Neural crest cell (in vitro differentiated cells): ENCODE measurements at regions not wholly inside any gene's neighbourhood (a gene's known extent, or its start where the extent isn't known, plus 50 kb on each side); places are given as distances from the start of the nearest gene placed in this dataset.

Experiments used
- DNase-seq: peaks from one replicate; pipeline ENCODE4 v3.0.0; 2021; ENCODE audit warnings: low read depth, mixed read lengths, low spot score
- H3K27ac Mint-ChIP-seq: one replicate; pipeline ENCODE4 v1.8.0; 2021; ENCODE audit warnings: mild to moderate bottlenecking, mixed read lengths; ENCODE audit not compliant: unreplicated experiment
- H3K27me3 Mint-ChIP-seq: 2 replicates; pipeline ENCODE4 v1.8.0; 2021; ENCODE audit warnings: low read depth, mild to moderate bottlenecking, mixed read lengths
- H3K36me3 Mint-ChIP-seq: 2 replicates; pipeline ENCODE4 v1.8.0; 2021; ENCODE audit warnings: low read depth, mild to moderate bottlenecking, mixed read lengths
- H3K4me1 Mint-ChIP-seq: 2 replicates; pipeline ENCODE4 v1.8.0; 2021; ENCODE audit warnings: mixed read lengths
- H3K4me3 Mint-ChIP-seq: one replicate; pipeline ENCODE4 v1.8.0; 2021; ENCODE audit warnings: mild to moderate bottlenecking, mixed read lengths
- H3K9me3 Mint-ChIP-seq: 2 replicates; pipeline ENCODE4 v1.8.0; 2021; ENCODE audit warnings: mixed read lengths
- TF ChIP-seq, protein P1 (sequence below): fragments of 200-600 bp; sonication (generic); conservative IDR thresholded peaks from 2 replicates; pipeline ENCODE4 v1.5.0; 2021; ENCODE audit warnings: antibody characterized with exemption, mild to moderate bottlenecking

DNA sequence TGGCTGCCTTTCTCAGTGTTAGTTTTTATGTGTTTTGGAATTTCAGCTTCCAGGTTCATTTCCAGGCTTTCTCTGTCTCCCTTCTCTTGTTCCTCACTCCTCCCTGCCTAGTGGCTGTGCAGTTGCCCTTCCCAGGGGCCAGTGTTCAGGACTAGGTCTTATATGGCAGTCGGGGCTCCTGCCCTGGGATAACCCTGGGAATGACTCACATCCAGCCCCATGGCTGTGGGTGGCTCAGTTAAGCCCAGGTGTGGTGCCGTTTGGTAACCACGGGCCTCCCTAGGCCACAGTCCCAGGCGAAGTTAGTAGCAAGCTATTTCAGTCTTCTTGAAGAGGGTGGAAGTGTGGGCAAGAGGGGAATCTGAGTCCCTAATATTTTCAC, 57.4 kb upstream of the DDR1 start:
- H3K27me3 Mint-ChIP-seq: no peaks in the 10 kb centered on the region
- TF ChIP-seq, protein P1, sequence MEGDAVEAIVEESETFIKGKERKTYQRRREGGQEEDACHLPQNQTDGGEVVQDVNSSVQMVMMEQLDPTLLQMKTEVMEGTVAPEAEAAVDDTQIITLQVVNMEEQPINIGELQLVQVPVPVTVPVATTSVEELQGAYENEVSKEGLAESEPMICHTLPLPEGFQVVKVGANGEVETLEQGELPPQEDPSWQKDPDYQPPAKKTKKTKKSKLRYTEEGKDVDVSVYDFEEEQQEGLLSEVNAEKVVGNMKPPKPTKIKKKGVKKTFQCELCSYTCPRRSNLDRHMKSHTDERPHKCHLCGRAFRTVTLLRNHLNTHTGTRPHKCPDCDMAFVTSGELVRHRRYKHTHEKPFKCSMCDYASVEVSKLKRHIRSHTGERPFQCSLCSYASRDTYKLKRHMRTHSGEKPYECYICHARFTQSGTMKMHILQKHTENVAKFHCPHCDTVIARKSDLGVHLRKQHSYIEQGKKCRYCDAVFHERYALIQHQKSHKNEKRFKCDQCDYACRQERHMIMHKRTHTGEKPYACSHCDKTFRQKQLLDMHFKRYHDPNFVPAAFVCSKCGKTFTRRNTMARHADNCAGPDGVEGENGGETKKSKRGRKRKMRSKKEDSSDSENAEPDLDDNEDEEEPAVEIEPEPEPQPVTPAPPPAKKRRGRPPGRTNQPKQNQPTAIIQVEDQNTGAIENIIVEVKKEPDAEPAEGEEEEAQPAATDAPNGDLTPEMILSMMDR: no peak
- H3K4me1 Mint-ChIP-seq: peaks cover 10% of the 10 kb centered on the region
- no peak overlapping the region for H3K4me3 Mint-ChIP-seq
- no peaks in the 10 kb centered on the region for H3K36me3 Mint-ChIP-seq
- no peaks in the 10 kb centered on the region for H3K9me3 Mint-ChIP-seq
- DNase-seq: no peak
- H3K27ac Mint-ChIP-seq: no peak overlapping the region

DNA sequence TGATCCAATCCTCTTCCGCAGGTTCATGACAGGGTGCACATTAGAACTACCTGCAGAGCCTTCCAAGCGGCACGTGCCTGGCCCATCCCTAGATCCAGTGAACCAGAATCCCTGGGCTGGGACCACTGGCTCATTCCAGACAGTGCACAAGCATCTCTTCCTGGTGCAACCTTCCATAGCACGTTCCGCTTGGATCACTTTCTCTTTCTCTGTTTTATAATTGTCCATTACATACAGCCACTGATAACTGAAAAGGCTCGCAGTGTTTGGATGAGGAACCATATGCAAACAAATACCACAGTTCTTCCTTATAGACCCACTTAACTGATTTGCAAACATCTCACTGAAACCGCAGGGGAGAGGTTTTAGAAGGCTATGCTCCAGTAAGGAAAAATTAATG, 59.6 kb upstream of the DDR1 start:
- TF ChIP-seq, protein P1: no peak
- Mint-ChIP-seq H3K9me3 (no peaks in the 10 kb centered on the region), H3K27me3 (no peaks in the 10 kb centered on the region), H3K4me3 (no peak overlapping the region), H3K36me3 (no peaks in the 10 kb centered on the region), H3K4me1 (peaks cover 6% of the 10 kb centered on the region), H3K27ac (peak overlapping the region; percentile 77)
- no peak for DNase-seq

DNA sequence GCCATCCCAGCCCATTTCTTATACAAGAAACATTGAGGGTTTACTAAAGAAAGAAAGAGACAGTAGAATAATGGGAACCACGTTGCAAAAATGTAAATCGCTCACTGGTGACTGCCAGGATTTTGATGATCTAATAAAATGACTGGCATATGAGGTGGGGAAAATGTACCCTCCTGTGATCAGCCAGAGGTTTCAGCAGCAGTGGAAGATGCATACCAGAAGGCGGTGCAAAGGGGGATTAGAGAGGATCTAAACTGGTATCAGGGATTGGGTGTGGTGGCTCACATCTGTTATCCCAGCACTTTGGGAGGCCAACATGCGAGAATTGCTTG, 60.8 kb upstream of the DDR1 start:
- Mint-ChIP-seq H3K27me3 (no peaks in the 10 kb centered on the region), H3K36me3 (no peaks in the 10 kb centered on the region), H3K27ac (no peak overlapping the region), H3K9me3 (no peaks in the 10 kb centered on the region), H3K4me1 (peaks cover 4% of the 10 kb centered on the region), H3K4me3 (no peak overlapping the region)
- TF ChIP-seq, protein P1: no peak
- DNase-seq: no peak

DNA sequence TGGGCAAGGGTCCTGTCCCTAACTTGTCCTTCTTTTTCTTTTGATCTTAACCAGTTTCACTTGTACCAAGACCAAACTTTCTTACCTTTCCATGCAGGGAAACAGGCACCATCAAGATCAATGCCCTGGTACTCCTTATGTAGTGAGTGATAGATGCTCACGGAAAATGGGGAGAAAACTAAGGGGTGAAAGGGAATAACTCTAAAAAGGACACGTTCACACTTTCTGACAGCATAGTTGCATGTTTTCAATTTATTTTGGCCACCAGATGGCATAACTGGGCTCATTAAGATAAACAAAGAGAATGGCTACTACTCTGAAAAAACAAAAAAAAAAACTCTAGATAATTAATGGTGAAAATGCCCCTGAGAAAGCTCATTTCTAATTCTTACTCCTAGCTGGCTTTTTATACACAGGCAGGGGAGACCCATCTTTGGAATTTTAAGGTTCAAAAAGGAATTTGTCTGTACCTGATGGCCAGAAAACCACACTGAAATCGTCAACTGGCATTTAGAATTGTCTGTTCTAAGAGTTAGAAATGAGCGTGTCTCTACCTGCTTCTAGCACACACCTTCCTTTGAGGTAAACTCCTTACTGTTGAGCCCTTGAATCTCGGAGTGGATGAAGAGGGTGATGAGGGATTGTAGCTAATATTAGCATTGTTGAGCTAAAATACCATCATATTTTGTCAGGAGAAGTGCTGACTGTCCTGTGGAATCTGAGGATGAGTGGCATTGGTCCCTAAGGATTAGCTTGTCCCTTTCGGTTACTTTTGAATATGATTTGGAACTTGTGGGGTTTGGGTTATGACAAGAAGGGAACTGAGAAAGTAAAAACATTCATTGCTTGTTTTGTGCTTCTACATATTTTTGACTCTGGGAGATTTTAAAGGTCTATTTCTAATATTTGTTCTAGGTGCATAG, 62.2 kb upstream of the DDR1 start:
- H3K4me1 Mint-ChIP-seq: peaks cover 4% of the 10 kb centered on the region
- no peaks in the 10 kb centered on the region for H3K27me3 Mint-ChIP-seq
- no peaks in the 10 kb centered on the region for H3K36me3 Mint-ChIP-seq
- TF ChIP-seq, protein P1: peak; percentile 65
- H3K9me3 Mint-ChIP-seq: no peaks in the 10 kb centered on the region
- no peak overlapping the region for H3K27ac Mint-ChIP-seq
- no peak overlapping the region for H3K4me3 Mint-ChIP-seq
- DNase-seq: no peak

DNA sequence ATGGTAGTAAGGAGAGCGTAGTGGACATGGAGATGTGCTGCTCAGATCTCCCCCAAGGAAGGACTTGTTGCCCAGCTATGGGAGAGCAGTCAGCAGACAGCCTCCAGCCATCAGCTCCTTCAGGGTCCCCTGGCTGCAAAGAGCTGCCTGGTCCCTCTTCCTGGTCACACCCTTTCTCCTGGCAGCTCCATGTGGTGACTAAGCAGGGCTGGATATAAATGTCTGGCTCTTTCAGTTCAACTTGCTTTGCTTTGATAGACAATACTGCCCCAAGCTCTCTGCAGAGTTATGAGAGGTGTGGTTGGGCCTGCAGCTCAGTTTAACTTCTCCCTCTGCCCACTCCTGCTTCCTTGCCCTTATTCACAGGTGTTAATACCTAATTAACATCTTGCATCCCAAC, 64.1 kb upstream of the DDR1 start:
- Mint-ChIP-seq H3K4me1 (peaks cover 7% of the 10 kb centered on the region), H3K4me3 (no peak overlapping the region), H3K36me3 (peaks cover 2% of the 10 kb centered on the region), H3K9me3 (peaks cover 3% of the 10 kb centered on the region), H3K27ac (no peak overlapping the region), H3K27me3 (no peaks in the 10 kb centered on the region)
- DNase-seq: no peak
- TF ChIP-seq, protein P1: no peak
